Epithelial cell of esophagus (primary cell): ENCODE measurements at regions not wholly inside any gene's neighbourhood (a gene's known extent, or its start where the extent isn't known, plus 50 kb on each side); places are given as distances from the start of the nearest gene placed in this dataset.

Source experiments
- DNase-seq: peaks from one replicate; pipeline ENCODE4 v3.0.0; 2010; ENCODE audit warnings: low read depth
- H3K4me3 ChIP-seq: 2 replicates; pipeline ENCODE4 v1.5.1; 2011; ENCODE audit warnings: mild to moderate bottlenecking, low read length, control low read depth
- CTCF ChIP-seq: IDR thresholded peaks from 2 replicates; pipeline ENCODE4 v1.5.1; 2011; ENCODE audit warnings: low read depth, mild to moderate bottlenecking, low read length, control low read depth, inconsistent platforms; ENCODE audit not compliant: insufficient read depth; ENCODE audit errors: missing control alignments

DNA sequence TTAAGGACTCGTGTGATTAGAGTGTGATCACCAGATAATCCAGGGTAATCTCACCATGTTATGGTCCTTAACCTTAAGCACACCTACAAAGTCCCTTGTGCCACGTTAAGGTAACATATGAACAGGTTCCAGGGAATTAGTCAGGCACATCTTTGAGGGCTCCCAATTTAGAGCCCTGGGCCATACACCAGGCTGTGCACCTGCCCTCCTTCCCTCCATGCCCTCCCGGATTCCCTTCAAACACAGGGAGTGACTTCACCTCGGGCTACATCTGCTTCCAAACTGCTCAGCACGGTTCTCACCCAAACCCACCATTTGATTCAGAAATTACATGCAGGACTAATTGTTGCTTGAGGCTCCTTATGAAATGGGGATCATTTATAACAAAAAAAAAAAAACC, 93.9 kb upstream of the HABP2 start:
- DNase-seq: no peak
- no peak for TF ChIP-seq CTCF
- H3K4me3 ChIP-seq: no peak overlapping the region

DNA sequence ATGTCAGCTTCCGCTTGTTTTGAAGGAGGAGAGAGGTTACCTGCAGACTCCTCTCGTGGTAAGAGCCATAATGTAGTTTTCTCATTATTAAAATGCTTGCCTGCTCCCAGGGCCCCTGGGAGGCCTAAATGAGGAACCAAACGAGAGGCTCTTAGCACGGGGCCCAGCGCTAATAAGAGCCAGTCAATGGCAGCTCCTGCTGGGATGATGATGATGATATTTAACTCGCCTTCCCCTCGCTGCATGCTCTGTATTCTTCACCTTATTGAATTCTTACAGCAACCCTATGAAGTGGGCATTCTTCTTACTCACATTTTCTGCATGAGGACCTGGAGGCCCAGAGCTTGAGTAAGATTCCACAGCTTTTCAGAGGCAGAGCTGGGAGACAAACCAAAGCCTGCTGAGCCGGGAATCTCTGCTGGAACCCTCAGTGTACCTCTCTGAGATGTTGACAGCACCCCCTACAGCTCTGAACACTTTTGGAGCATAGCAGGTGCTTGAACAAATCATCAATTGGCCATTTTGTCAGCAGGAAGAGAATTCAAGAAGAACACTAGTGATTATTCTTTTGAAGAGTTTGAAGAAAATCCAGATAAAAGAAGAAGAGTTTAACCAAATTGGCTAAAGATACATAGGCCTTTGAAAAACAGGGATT, 93.1 kb upstream of the HABP2 start:
- DNase-seq: no peak
- H3K4me3 ChIP-seq: no peak overlapping the region
- no peak for TF ChIP-seq CTCF

DNA sequence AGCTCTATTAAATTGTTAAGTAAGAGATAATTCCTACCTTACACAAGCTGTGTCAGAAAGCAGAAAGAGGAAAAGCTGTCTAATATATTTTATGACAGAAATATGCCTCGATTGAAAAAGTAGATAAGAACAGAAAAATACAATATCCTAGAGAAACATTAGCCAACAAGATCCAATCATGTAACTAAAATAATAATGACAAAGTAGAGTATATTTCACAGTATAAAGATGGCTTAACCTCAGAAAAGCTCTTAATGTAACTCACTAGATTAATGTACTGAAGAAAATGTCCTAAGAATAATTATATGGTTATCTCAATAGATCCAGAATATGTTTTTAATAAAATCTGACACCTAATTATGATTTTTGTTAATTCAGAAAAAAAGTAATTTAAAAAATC, 89.8 kb upstream of the HABP2 start:
- H3K4me3 ChIP-seq: no peak overlapping the region
- no peak for TF ChIP-seq CTCF
- DNase-seq: no peak

- DNase-seq: no peak
- H3K4me3 ChIP-seq: no peak overlapping the region
- no peak for TF ChIP-seq CTCF
Observed at GRCh38 chr10:113463777-113464176, 89.1 kb upstream of the HABP2 start.

DNA sequence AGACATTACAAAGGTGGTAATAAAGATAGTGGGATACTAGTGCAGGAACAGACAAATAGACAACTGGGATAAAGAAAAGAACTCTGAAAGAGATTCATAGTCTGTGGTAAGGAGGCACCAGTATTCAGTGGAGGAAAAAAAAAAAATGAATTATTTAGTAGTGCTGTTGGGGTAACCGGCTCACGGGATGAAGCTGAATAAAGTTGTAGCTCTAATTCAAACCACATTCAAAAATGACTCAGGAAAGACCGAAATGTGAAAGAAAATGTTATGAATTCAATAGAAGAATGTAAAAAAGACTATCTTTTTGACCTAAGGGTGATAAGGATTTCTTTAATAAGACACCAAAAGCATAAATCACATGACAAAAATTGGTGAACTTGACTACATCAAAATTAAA, 83.1 kb upstream of the HABP2 start:
- no peak for TF ChIP-seq CTCF

DNA sequence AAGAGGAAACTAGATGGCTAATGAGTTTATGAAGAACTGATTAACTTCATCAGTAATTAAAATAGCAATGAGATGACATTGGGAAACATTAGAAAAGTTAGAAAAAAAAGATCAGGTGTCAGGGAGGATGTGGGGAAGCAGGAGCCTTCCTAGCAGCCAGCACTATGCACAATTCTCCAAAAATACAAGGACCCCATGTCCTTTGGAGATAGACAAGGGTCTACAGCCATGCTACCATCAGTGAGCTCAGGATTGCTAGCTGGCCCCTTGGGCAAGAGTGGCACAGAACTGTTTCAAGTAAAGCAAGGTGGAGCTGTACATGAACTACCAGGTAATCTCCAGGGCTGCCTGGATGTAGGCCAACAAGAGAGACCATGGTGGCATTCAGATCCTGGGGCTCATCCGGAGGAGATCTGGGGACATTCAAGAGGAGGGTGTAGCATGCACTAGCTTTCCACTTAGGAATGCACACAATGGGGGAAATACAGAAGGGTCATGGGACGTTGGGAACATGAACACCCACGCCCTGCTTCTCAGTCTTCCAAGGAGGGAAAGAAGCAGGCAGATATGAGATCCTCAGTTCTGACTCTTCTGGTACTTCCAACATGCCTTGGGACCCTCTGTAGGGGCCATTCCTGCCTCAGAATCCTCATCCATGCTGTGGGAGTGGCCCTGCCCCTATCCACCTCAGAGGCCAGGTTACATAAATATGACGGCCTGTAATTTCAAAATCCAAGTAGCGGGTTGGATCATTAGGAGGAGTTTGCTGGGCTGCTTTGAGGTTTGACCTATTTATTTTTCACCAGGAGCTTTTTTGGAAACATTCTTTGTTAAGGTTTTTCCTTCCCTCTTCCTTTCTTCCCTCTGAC, 82.2 kb upstream of the HABP2 start:
- DNase-seq: no peak
- no peak overlapping the region for H3K4me3 ChIP-seq
- no peak for TF ChIP-seq CTCF

More for the DNA sequence above, 83.1 kb upstream of the HABP2 start:
- no peak for DNase-seq
- no peak overlapping the region for H3K4me3 ChIP-seq
